H1 (cell line): ENCODE measurements at regions not wholly inside any gene's neighbourhood (a gene's known extent, or its start where the extent isn't known, plus 50 kb on each side); places are given as distances from the start of the nearest gene placed in this dataset.

Source experiments
- CTCF ChIA-PET: fragments of 300-600 bp; sonication (Branson Sonifier 250); formaldehyde crosslinking; loops from one replicate; lab custom pipeline; 2021; ENCODE audit not compliant: partially characterized antibody; lab: Charles Lee
- POLR2A ChIA-PET: fragments of 300-600 bp; sonication (Branson Sonifier 250); formaldehyde crosslinking; loops from one replicate; lab custom pipeline; 2021; ENCODE audit warnings: inconsistent platforms; ENCODE audit not compliant: partially characterized antibody; lab: Charles Lee
- DNase-seq, 2 experiments: peaks; one replicate each; pipeline versions ENCODE4 v3.0.0 to v3.0.0-alpha.2; 2010 to 2022; ENCODE audit warnings: low spot score in 2 of 2, low read depth in 1 of 2, mixed read lengths in 1 of 2
- FAIRE-seq: peaks from 2 replicates; lab custom pipeline; 2011; peaks lifted over from hg19 to GRCh38; lab: Jason Lieb, UNC
- H2AFZ ChIP-seq: 2 replicates; pipeline ENCODE4 v1.8.1; 2012; ENCODE audit warnings: low read length, inconsistent platforms
- H2AK5ac ChIP-seq: 2 replicates; pipeline ENCODE4 v1.6.1; 2013; ENCODE audit warnings: low read depth, low read length
- H2BK120ac ChIP-seq: replicated peaks from 2 replicates; pipeline ENCODE3; 2013; ENCODE audit warnings: low read depth, low read length, inconsistent platforms
- H2BK12ac ChIP-seq: 2 replicates; pipeline ENCODE4 v1.6.1; 2013; ENCODE audit warnings: low read depth, low read length
- H2BK15ac ChIP-seq: 2 replicates; pipeline ENCODE4 v1.6.1; 2013; ENCODE audit warnings: low read length
- H2BK20ac ChIP-seq: 2 replicates; pipeline ENCODE4 v1.6.1; 2013; ENCODE audit warnings: low read length
- H2BK5ac ChIP-seq: 2 replicates; pipeline ENCODE4 v1.6.1; 2013; ENCODE audit warnings: low read depth, low read length
- H3K14ac ChIP-seq: 2 replicates; pipeline ENCODE4 v1.6.1; 2013; ENCODE audit warnings: inconsistent platforms; ENCODE audit not compliant: insufficient read length
- H3K18ac ChIP-seq: 2 replicates; pipeline ENCODE4 v1.6.1; 2013; ENCODE audit warnings: low read length; ENCODE audit errors: extremely low read depth
- H3K23ac ChIP-seq: 2 replicates; pipeline ENCODE4 v1.6.1; 2013; ENCODE audit warnings: inconsistent platforms; ENCODE audit not compliant: insufficient read length
- H3K23me2 ChIP-seq: 2 replicates; pipeline ENCODE4 v1.6.1; 2013; ENCODE audit warnings: low read depth, low read length
- H3K27ac ChIP-seq: 2 replicates; pipeline ENCODE4 v1.6.1; 2011; ENCODE audit warnings: low read depth, low read length, inconsistent platforms
- H3K27me3 ChIP-seq, 4 experiments: replicated peaks in 1 of 4; 1 replicate in 1 of 4; 2 replicates in 3 of 4; pipeline versions ENCODE4 v1.6.1 to v1.8.1; 2011 to 2013; ENCODE audit warnings: low read length in 3 of 4, mild to moderate bottlenecking in 3 of 4, inconsistent platforms in 2 of 4, mixed read lengths in 2 of 4, moderate library complexity in 1 of 4; ENCODE audit not compliant: control insufficient read depth in 3 of 4, insufficient read depth in 3 of 4; ENCODE audit errors: extremely low read depth in 1 of 4
- H3K36me3 ChIP-seq, 4 experiments: 2 replicates each; pipeline versions ENCODE4 v1.6.1 to v1.8.1; 2011 to 2013; ENCODE audit warnings: mild to moderate bottlenecking in 4 of 4, low read length in 3 of 4, moderate library complexity in 2 of 4, control low read depth in 1 of 4, inconsistent platforms in 1 of 4; ENCODE audit not compliant: insufficient read depth in 4 of 4, control insufficient read depth in 2 of 4
- H3K4ac ChIP-seq: replicated peaks from 2 replicates; pipeline ENCODE3; 2013; ENCODE audit warnings: low read length, low read depth, mixed read lengths, inconsistent platforms; ENCODE audit not compliant: insufficient read length
- H3K4me1 ChIP-seq, 4 experiments: replicated peaks in 1 of 4; 1 replicate in 1 of 4; 2 replicates in 3 of 4; pipeline versions ENCODE4 v1.6.1 to v1.8.1; 2011 to 2013; ENCODE audit warnings: low read length in 3 of 4, inconsistent platforms in 2 of 4, mixed read lengths in 1 of 4; ENCODE audit not compliant: insufficient read depth in 4 of 4, control insufficient read depth in 3 of 4
- H3K4me2 ChIP-seq, 2 experiments: 2 replicates each; pipeline versions ENCODE4 v1.6.1 to v1.8.1; 2011 to 2013; ENCODE audit warnings: low read depth in 2 of 2, low read length in 2 of 2, control low read depth in 1 of 2, inconsistent platforms in 1 of 2, mild to moderate bottlenecking in 1 of 2; ENCODE audit not compliant: insufficient read depth in 1 of 2
- H3K4me3 ChIP-seq, 4 experiments: fragments of 200-600, 300-600 bp in 1 of 4; sonication (generic), shearing (Covaris generic), sonication (Bioruptor Twin) in 1 of 4; 2 replicates each; pipeline versions ENCODE4 v1.5.1 to v1.8.1; 2011 to 2016; ENCODE audit warnings: low read length in 4 of 4, low read depth in 3 of 4, control low read depth in 2 of 4, inconsistent platforms in 2 of 4, mild to moderate bottlenecking in 2 of 4, mixed read lengths in 1 of 4, moderate library complexity in 1 of 4; ENCODE audit not compliant: insufficient read depth in 2 of 4; ENCODE audit errors: extremely low read depth in 1 of 4
- H3K56ac ChIP-seq: replicated peaks from 2 replicates; pipeline ENCODE3; 2013; ENCODE audit warnings: low read depth, mild to moderate bottlenecking, mixed read lengths, low read length, inconsistent platforms; ENCODE audit not compliant: insufficient read length
- H3K79me1 ChIP-seq: 2 replicates; pipeline ENCODE4 v1.6.1; 2013; ENCODE audit warnings: low read depth, low read length, control low read depth
- H3K79me2 ChIP-seq, 2 experiments: 2 replicates each; pipeline versions ENCODE4 v1.6.1 to v1.8.1; 2012 to 2013; ENCODE audit warnings: low read length in 2 of 2, mild to moderate bottlenecking in 2 of 2, inconsistent platforms in 1 of 2; ENCODE audit not compliant: insufficient read depth in 2 of 2, control insufficient read depth in 1 of 2
- H3K9ac ChIP-seq, 4 experiments: replicated peaks in 1 of 4; 1 replicate in 1 of 4; 2 replicates in 3 of 4; pipeline versions ENCODE4 v1.6.1 to v1.8.1; 2011 to 2013; ENCODE audit warnings: low read depth in 3 of 4, low read length in 3 of 4, control low read depth in 2 of 4, mild to moderate bottlenecking in 2 of 4, moderate library complexity in 2 of 4, inconsistent platforms in 1 of 4; ENCODE audit errors: extremely low read depth in 1 of 4
- H3K9me3 ChIP-seq, 2 experiments: 2 replicates each; pipeline versions ENCODE4 v1.6.1 to v1.8.1; 2012 to 2013; ENCODE audit warnings: mild to moderate bottlenecking in 2 of 2, moderate library complexity in 2 of 2, control low read depth in 1 of 2, inconsistent platforms in 1 of 2, low read depth in 1 of 2, low read length in 1 of 2, mixed read lengths in 1 of 2; ENCODE audit not compliant: insufficient read depth in 2 of 2
- H4K20me1 ChIP-seq, 2 experiments: replicated peaks in 1 of 2; 2 replicates each; pipeline versions ENCODE3 to v1.8.1; 2011 to 2013; ENCODE audit warnings: inconsistent platforms in 2 of 2, low read length in 2 of 2, mild to moderate bottlenecking in 1 of 2; ENCODE audit not compliant: insufficient read depth in 2 of 2, control insufficient read depth in 1 of 2
- H4K5ac ChIP-seq: 2 replicates; pipeline ENCODE4 v1.6.1; 2013; ENCODE audit warnings: low read length, low read depth, mixed read lengths, inconsistent platforms; ENCODE audit not compliant: insufficient read length
- H4K8ac ChIP-seq: 2 replicates; pipeline ENCODE4 v1.8.0; 2013; ENCODE audit warnings: mild to moderate bottlenecking, moderate library complexity, low read length, inconsistent platforms; ENCODE audit not compliant: insufficient read depth; ENCODE audit errors: extremely low read depth
- H4K91ac ChIP-seq: replicated peaks from 2 replicates; pipeline ENCODE3; 2013; ENCODE audit warnings: low read length, mixed read lengths, inconsistent platforms; ENCODE audit not compliant: insufficient read length
- CTBP2 ChIP-seq: IDR thresholded peaks from 2 replicates; pipeline ENCODE4 v1.7.0; 2011; ENCODE audit warnings: borderline replicate concordance, mild to moderate bottlenecking, moderate library complexity, mixed read lengths, low read length; ENCODE audit not compliant: insufficient read depth, insufficient read length
- SAP30 ChIP-seq: fragments of 300-600 bp; sonication (generic); IDR thresholded peaks from 2 replicates; pipeline ENCODE4 v1.7.1; 2012; ENCODE audit warnings: low read length, moderate library complexity, mild to moderate bottlenecking, inconsistent platforms; ENCODE audit not compliant: insufficient read depth, insufficient replicate concordance
- SIRT6 ChIP-seq: IDR thresholded peaks from one replicate; pipeline ENCODE4 v1.7.1; 2012; ENCODE audit warnings: low read length, inconsistent platforms
- SP2 ChIP-seq: IDR thresholded peaks from 2 replicates; pipeline ENCODE4 v1.6.1; 2012; ENCODE audit warnings: mild to moderate bottlenecking, low read length, inconsistent platforms
- WGBS, 2 experiments: shearing (Covaris generic) in 1 of 2; methylation state at CpG; one replicate each; pipeline versions ENCODE4 v1.1.6 to v1.1.7; 2013 to 2015; ENCODE audit warnings: low lambda C conversion rate in 2 of 2, mixed read lengths in 2 of 2, inconsistent platforms in 1 of 2, low coverage in 1 of 2, missing lambda C conversion rate in 1 of 2; ENCODE audit not compliant: insufficient replicate concordance in 2 of 2, insufficient coverage in 1 of 2, insufficient read length in 1 of 2; ENCODE audit errors: extremely low coverage in 1 of 2, missing lambda C conversion rate in 1 of 2; 5-methylcytosine and 5-hydroxymethylcytosine counted together

- TF ChIP-seq SP2 = no peak
- no peak for TF ChIP-seq SAP30
- TF ChIP-seq CTBP2 = no peak
- TF ChIP-seq SIRT6 = no peak
- no peaks in the 10 kb centered on the region for H3K23me2 ChIP-seq
- H4K20me1 ChIP-seq = no peaks in the 10 kb centered on the region
- H3K27me3 ChIP-seq = no peaks in the 10 kb centered on the region
- no peaks in the 10 kb centered on the region for H3K79me2 ChIP-seq
- H3K9ac ChIP-seq = no peak overlapping the region
- WGBS, 2 experiments = 87% methylated on average over 3 of the region's 3 CpGs; no CpG with 5 or more reads in 1 of the 2 experiments
- no peak overlapping the region for H2BK120ac ChIP-seq
- no peak overlapping the region for H3K56ac ChIP-seq
- H3K14ac ChIP-seq = no peak overlapping the region
- ChIA-PET CTCF (interaction anchor here (1.0 to 1.4 kb wide), 4 partner anchors 14 to 50 kb away, joined by 3 to 4 read pairs (median 3); no protein-coding TSS in a partner anchor), POLR2A (no interaction called here)
- H4K91ac ChIP-seq = no peak overlapping the region
- H4K8ac ChIP-seq = no peak overlapping the region
- DNase-seq = no peak
- no peaks in the 10 kb centered on the region for H3K79me1 ChIP-seq
- H4K5ac ChIP-seq = no peak overlapping the region
- no peak overlapping the region for H3K18ac ChIP-seq
- no peak overlapping the region for H3K23ac ChIP-seq
- H3K36me3 ChIP-seq = no peaks in the 10 kb centered on the region
- no peaks in the 10 kb centered on the region for H3K9me3 ChIP-seq
- H3K4me3 ChIP-seq = no peak overlapping the region
- H3K4ac ChIP-seq = no peak overlapping the region
- no peaks in the 10 kb centered on the region for H3K4me1 ChIP-seq
- H2BK5ac ChIP-seq = no peak overlapping the region
- H3K27ac ChIP-seq = no peak overlapping the region
- FAIRE-seq = no peak
- no peak overlapping the region for H2BK12ac ChIP-seq
- H3K4me2 ChIP-seq = no peak overlapping the region
- H2AFZ ChIP-seq = 0 out of 2 replicates have a peak overlapping the region, but pooled peaks have one; percentile 4
- no peak overlapping the region for H2BK15ac ChIP-seq
- no peak overlapping the region for H2AK5ac ChIP-seq
- no peak overlapping the region for H2BK20ac ChIP-seq
Measured at GRCh38 chr2:199690225-199690624, 160.8 kb downstream of the FTCDNL1 start.
